BE2C (cell line): ENCODE measurements at regions not wholly inside any gene's neighbourhood (a gene's known extent, or its start where the extent isn't known, plus 50 kb on each side); places are given as distances from the start of the nearest gene placed in this dataset.

Source experiments
- DNase-seq: peaks from one replicate; pipeline ENCODE4 v3.0.0-alpha.2; 2020
- H3K27me3 ChIP-seq: fragments of 250-450 bp; sonication (Bioruptor Pico); 2 replicates; pipeline ENCODE4 v1.5.1; 2020; ENCODE audit warnings: mild to moderate bottlenecking
- H3K36me3 ChIP-seq: fragments of 250-450 bp; sonication (Bioruptor Pico); 2 replicates; pipeline ENCODE4 v1.5.1; 2020; ENCODE audit warnings: mild to moderate bottlenecking
- H3K4me1 ChIP-seq: fragments of 250-450 bp; sonication (Bioruptor Pico); 2 replicates; pipeline ENCODE4 v1.5.1; 2020
- H3K4me3 ChIP-seq: 2 replicates; pipeline ENCODE4 v1.5.1; 2011; ENCODE audit warnings: low read depth, low read length
- H3K9me3 ChIP-seq: fragments of 250-450 bp; sonication (Bioruptor Pico); 2 replicates; pipeline ENCODE4 v1.5.1; 2020
- TF ChIP-seq, protein P1 (sequence below): IDR thresholded peaks from 2 replicates; pipeline ENCODE4 v1.5.1; 2012; ENCODE audit warnings: mild to moderate bottlenecking, low read depth, low read length

DNA sequence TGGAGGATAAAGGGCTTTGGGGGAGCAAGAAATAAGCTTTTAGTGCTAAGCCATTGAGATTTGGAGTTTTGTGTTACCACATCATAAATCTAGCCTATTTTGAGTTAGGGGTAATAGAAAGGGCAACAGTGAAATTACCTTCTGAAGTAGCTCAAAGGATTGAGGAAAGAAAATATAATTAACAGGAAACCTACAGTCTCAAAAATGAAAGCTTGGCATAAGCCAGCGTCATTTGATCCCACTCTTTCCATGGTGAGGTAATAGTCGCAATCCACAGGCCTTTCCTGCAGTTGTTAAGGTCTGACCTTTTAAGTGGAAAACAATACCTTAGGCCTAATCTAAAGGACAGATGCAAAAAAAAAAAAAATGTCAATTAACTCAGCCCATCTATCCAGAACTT lies 182.7 kb downstream of the UXS1 start:
- no peaks in the 10 kb centered on the region for H3K36me3 ChIP-seq
- H3K4me1 ChIP-seq: no peaks in the 10 kb centered on the region
- no peak overlapping the region for H3K4me3 ChIP-seq
- no peak for DNase-seq
- TF ChIP-seq, protein P1, sequence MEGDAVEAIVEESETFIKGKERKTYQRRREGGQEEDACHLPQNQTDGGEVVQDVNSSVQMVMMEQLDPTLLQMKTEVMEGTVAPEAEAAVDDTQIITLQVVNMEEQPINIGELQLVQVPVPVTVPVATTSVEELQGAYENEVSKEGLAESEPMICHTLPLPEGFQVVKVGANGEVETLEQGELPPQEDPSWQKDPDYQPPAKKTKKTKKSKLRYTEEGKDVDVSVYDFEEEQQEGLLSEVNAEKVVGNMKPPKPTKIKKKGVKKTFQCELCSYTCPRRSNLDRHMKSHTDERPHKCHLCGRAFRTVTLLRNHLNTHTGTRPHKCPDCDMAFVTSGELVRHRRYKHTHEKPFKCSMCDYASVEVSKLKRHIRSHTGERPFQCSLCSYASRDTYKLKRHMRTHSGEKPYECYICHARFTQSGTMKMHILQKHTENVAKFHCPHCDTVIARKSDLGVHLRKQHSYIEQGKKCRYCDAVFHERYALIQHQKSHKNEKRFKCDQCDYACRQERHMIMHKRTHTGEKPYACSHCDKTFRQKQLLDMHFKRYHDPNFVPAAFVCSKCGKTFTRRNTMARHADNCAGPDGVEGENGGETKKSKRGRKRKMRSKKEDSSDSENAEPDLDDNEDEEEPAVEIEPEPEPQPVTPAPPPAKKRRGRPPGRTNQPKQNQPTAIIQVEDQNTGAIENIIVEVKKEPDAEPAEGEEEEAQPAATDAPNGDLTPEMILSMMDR: no peak
- H3K9me3 ChIP-seq: no peaks in the 10 kb centered on the region
- H3K27me3 ChIP-seq: no peaks in the 10 kb centered on the region

GRCh38 chr2:106010818-106011355 lies 183.2 kb downstream of the UXS1 start:
- no peak for DNase-seq
- no peaks in the 10 kb centered on the region for H3K9me3 ChIP-seq
- TF ChIP-seq, protein P1: no peak
- no peaks in the 10 kb centered on the region for H3K4me1 ChIP-seq
- H3K4me3 ChIP-seq: no peak overlapping the region
- H3K27me3 ChIP-seq: no peaks in the 10 kb centered on the region
- H3K36me3 ChIP-seq: no peaks in the 10 kb centered on the region

DNA sequence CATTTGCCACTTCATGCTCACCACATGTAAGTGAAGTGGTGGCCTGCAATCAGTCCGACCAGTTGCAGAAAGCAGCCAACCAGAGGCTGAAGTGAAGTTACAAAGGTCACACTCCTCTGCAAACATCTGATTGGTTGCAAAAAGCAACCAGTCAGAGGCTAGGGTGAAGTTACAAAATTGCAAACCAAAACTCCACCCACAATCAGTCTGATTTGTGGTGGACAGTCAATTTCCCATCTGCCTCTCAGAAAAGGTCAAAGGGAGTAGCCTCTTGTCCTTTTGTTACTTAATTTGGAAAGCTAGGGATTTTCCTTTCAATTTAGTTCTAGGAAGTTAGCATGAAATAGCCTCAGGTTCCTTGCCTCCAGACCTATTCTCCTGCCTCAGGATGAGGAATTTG lies 185.0 kb downstream of the UXS1 start:
- no peaks in the 10 kb centered on the region for H3K9me3 ChIP-seq
- DNase-seq: no peak
- TF ChIP-seq, protein P1: no peak

GRCh38 chr2:106004851-106005250 lies 189.2 kb downstream of the UXS1 start:
- Histone ChIP-seq H3K4me3 (no peak overlapping the region), H3K4me1 (no peaks in the 10 kb centered on the region), H3K36me3 (no peaks in the 10 kb centered on the region), H3K27me3 (no peaks in the 10 kb centered on the region), H3K9me3 (no peaks in the 10 kb centered on the region)
- TF ChIP-seq, protein P1: no peak
- DNase-seq: no peak

More for the DNA sequence above, 185.0 kb downstream of the UXS1 start:
- no peaks in the 10 kb centered on the region for H3K27me3 ChIP-seq
- no peaks in the 10 kb centered on the region for H3K36me3 ChIP-seq
- no peaks in the 10 kb centered on the region for H3K4me1 ChIP-seq
- no peak overlapping the region for H3K4me3 ChIP-seq

DNA sequence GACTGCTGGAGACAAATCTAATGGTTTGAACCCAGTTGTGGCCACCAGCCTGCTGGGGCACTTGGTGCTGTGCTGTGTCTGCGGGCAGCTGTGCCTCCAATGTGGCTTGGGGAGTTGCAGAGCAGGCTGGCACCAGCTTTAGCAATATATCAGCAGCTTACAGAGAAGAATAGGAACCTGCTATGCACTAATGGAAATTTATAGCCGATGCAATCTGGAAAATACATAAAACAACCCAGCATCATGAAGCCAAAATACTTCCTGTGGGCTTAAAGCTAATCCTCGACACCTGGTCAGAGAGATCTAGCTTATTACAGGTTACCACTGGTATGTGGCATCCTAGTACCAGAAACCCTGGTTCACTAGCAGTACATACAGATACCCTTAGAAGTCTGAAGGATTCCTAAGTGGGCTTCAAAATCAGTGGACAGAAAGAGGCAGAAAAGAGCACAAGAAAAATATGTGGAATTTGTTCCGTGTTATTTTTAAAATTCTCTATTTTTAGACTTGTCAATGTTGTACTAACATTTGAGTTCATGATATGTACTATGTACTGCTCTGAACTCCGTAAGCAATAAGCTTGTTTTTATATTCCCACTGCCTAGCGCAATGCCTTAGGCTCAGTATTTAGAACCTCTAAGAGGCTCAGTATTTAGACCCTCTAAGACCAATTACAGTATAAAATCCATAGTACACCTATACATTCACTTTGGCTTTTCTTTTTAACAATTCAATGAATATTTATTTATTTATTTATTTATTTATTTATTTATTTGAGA lies 194.7 kb downstream of the UXS1 start:
- no peaks in the 10 kb centered on the region for H3K27me3 ChIP-seq
- H3K9me3 ChIP-seq: no peaks in the 10 kb centered on the region
- H3K36me3 ChIP-seq: no peaks in the 10 kb centered on the region
- H3K4me3 ChIP-seq: no peak overlapping the region
- TF ChIP-seq, protein P1: no peak
- H3K4me1 ChIP-seq: no peaks in the 10 kb centered on the region
- no peak for DNase-seq

GRCh38 chr2:105997711-105998110 lies 196.4 kb downstream of the UXS1 start:
- H3K27me3 ChIP-seq: no peaks in the 10 kb centered on the region
- no peaks in the 10 kb centered on the region for H3K36me3 ChIP-seq
- no peak for DNase-seq
- H3K9me3 ChIP-seq: no peaks in the 10 kb centered on the region
- no peak overlapping the region for H3K4me3 ChIP-seq
- TF ChIP-seq, protein P1: no peak
- H3K4me1 ChIP-seq: no peaks in the 10 kb centered on the region
